ENCODE measurements at regions not wholly inside any gene's neighbourhood (a gene's known extent, or its start where the extent isn't known, plus 50 kb on each side); places are given as distances from the start of the nearest gene placed in this dataset.

DNA sequence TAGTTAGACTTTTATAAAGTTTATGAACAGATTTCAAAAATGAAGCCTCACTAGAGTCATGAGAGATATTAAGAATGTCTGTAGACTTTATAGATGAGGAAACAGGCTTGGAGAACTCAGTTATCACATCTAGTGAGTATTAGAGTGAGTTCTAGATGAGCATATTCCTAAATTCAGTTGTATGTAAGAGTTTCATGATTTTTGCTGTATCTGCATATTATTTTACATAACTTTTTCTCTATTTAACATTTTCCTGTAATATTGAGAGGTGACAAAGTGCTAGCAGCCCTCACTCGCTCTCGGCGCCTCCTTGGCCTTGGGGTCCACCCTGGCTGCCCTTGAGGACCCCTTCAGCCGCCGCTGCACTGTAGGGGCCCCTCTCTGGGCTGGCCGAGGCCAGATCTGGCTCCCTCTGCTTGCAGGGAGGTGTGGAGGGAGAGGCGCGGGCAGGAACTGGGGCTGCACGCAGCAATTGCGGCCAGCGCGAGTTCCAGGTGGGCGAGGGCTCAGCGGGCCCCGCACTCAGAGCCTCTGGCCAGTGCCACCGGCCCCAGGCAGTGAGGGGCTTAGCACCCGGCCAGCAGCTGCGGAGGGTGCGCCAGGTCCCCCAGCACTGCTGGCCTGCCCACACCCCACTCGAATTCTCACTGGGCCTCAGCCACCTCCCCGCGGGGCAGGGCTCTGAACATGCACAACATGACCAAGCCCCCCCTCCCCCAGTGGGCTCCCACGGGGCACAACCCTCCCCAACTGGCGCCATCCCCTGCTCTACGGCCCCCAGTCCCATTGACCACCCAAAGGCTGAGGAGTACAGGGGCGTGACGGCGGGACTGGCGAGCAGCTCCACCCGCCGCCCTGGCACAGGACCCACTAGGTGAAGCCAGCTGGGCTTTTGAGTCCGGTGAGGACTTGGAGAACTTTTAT lies 182.1 kb downstream of the TLE1 start:
- TF ChIP-seq, protein P1, sequence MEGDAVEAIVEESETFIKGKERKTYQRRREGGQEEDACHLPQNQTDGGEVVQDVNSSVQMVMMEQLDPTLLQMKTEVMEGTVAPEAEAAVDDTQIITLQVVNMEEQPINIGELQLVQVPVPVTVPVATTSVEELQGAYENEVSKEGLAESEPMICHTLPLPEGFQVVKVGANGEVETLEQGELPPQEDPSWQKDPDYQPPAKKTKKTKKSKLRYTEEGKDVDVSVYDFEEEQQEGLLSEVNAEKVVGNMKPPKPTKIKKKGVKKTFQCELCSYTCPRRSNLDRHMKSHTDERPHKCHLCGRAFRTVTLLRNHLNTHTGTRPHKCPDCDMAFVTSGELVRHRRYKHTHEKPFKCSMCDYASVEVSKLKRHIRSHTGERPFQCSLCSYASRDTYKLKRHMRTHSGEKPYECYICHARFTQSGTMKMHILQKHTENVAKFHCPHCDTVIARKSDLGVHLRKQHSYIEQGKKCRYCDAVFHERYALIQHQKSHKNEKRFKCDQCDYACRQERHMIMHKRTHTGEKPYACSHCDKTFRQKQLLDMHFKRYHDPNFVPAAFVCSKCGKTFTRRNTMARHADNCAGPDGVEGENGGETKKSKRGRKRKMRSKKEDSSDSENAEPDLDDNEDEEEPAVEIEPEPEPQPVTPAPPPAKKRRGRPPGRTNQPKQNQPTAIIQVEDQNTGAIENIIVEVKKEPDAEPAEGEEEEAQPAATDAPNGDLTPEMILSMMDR (IDR thresholded peaks at IDR 0.05 in 4 of 5, conservative IDR thresholded peaks at IDR 0.05 in 1 of 5): no peak
- TF ChIP-seq POLR2A (IDR thresholded peaks at IDR 0.05): no peak
